H9 (cell line): ENCODE measurements at regions not wholly inside any gene's neighbourhood (a gene's known extent, or its start where the extent isn't known, plus 50 kb on each side); places are given as distances from the start of the nearest gene placed in this dataset.

Source experiments
- DNase-seq: peaks from one replicate; pipeline ENCODE4 v3.0.0-alpha.2; 2017
- H2AFZ ChIP-seq: one replicate; pipeline ENCODE4 v1.6.1; 2013; ENCODE audit warnings: mild to moderate bottlenecking, low read length, control low read depth, moderate library complexity
- H2AK5ac ChIP-seq: 2 replicates; pipeline ENCODE4 v1.6.1; 2013; ENCODE audit warnings: low read length, control low read depth, mixed read lengths; ENCODE audit not compliant: insufficient read length
- H2BK120ac ChIP-seq: one replicate; pipeline ENCODE4 v1.6.1; 2013; ENCODE audit warnings: low read depth, mild to moderate bottlenecking, low read length, control low read depth, inconsistent platforms; ENCODE audit not compliant: poor library complexity, severe bottlenecking
- H2BK12ac ChIP-seq: 2 replicates; pipeline ENCODE4 v1.6.1; 2013; ENCODE audit warnings: low read length, control low read depth, mixed read lengths, low read depth; ENCODE audit not compliant: insufficient read length
- H2BK15ac ChIP-seq: 2 replicates; pipeline ENCODE4 v1.6.1; 2013; ENCODE audit warnings: low read depth, low read length, control low read depth
- H2BK20ac ChIP-seq: one replicate; pipeline ENCODE4 v1.6.1; 2013; ENCODE audit warnings: low read depth, mild to moderate bottlenecking, low read length, control low read depth, inconsistent platforms; ENCODE audit not compliant: poor library complexity, severe bottlenecking
- H2BK5ac ChIP-seq: 2 replicates; pipeline ENCODE4 v1.6.1; 2013; ENCODE audit warnings: low read length, control low read depth, mixed read lengths; ENCODE audit not compliant: insufficient read length
- H3K14ac ChIP-seq: 2 replicates; pipeline ENCODE4 v1.6.1; 2013; ENCODE audit warnings: low read length, control low read depth; ENCODE audit not compliant: insufficient read depth
- H3K18ac ChIP-seq: 2 replicates; pipeline ENCODE4 v1.6.1; 2013; ENCODE audit warnings: low read depth, mild to moderate bottlenecking, mixed read lengths, low read length, control low read depth; ENCODE audit not compliant: insufficient read length
- H3K23ac ChIP-seq: 2 replicates; pipeline ENCODE4 v1.6.1; 2013; ENCODE audit warnings: low read length, control low read depth, mixed read lengths, low read depth; ENCODE audit not compliant: insufficient read length
- H3K23me2 ChIP-seq: 2 replicates; pipeline ENCODE4 v1.6.1; 2013; ENCODE audit warnings: low read depth, mild to moderate bottlenecking, mixed read lengths, low read length, control low read depth; ENCODE audit not compliant: insufficient read length, poor library complexity, severe bottlenecking
- H3K27ac ChIP-seq: 2 replicates; pipeline ENCODE4 v1.5.1; 2013; ENCODE audit warnings: low read length, control low read depth, mixed read lengths, low read depth; ENCODE audit not compliant: insufficient read length
- H3K27me3 ChIP-seq: 2 replicates; pipeline ENCODE4 v1.6.1; 2013; ENCODE audit warnings: low read length, control low read depth, inconsistent platforms; ENCODE audit not compliant: insufficient read depth
- H3K4ac ChIP-seq: 2 replicates; pipeline ENCODE4 v1.6.1; 2013; ENCODE audit warnings: low read depth, mild to moderate bottlenecking, control low read depth, inconsistent platforms, low read length, moderate library complexity
- H3K4me1 ChIP-seq: 2 replicates; pipeline ENCODE4 v1.6.1; 2013; ENCODE audit warnings: low read length, control low read depth, inconsistent platforms; ENCODE audit not compliant: insufficient read depth
- H3K4me2 ChIP-seq: 2 replicates; pipeline ENCODE4 v1.6.1; 2013; ENCODE audit warnings: low read length, control low read depth, mixed read lengths; ENCODE audit not compliant: insufficient read length, insufficient read depth
- H3K56ac ChIP-seq: 2 replicates; pipeline ENCODE4 v1.6.1; 2013; ENCODE audit warnings: low read depth, mild to moderate bottlenecking, mixed read lengths, low read length, control low read depth; ENCODE audit not compliant: insufficient read length
- H3K79me1 ChIP-seq: 2 replicates; pipeline ENCODE4 v1.6.1; 2013; ENCODE audit warnings: low read depth, mild to moderate bottlenecking, moderate library complexity, low read length, control low read depth, inconsistent platforms; ENCODE audit not compliant: insufficient read depth, poor library complexity, severe bottlenecking
- H3K79me2 ChIP-seq: 2 replicates; pipeline ENCODE4 v1.6.1; 2013; ENCODE audit warnings: low read length, control low read depth, inconsistent platforms; ENCODE audit not compliant: insufficient read depth
- H3K9ac ChIP-seq: 2 replicates; pipeline ENCODE4 v1.6.1; 2013; ENCODE audit warnings: low read length, control low read depth, mixed read lengths; ENCODE audit not compliant: insufficient read length; ENCODE audit errors: extremely low read depth
- H3K9me3 ChIP-seq: one replicate; pipeline ENCODE4 v1.6.1; 2013; ENCODE audit warnings: low read depth, low read length, inconsistent platforms; ENCODE audit not compliant: control insufficient read depth
- H3T11ph ChIP-seq: one replicate; pipeline ENCODE4 v1.6.1; 2013; ENCODE audit warnings: mild to moderate bottlenecking, low read length, control low read depth, inconsistent platforms
- H4K20me1 ChIP-seq: one replicate; pipeline ENCODE4 v1.6.1; 2013; ENCODE audit not compliant: control insufficient read depth, insufficient read length, insufficient read depth
- H4K5ac ChIP-seq: 2 replicates; pipeline ENCODE4 v1.6.1; 2013; ENCODE audit warnings: low read depth, mild to moderate bottlenecking, mixed read lengths, low read length, control low read depth; ENCODE audit not compliant: insufficient read length
- H4K8ac ChIP-seq: replicated peaks from 2 replicates; pipeline ENCODE4 v1.6.1; 2013; ENCODE audit warnings: low read length, control low read depth, mixed read lengths, low read depth; ENCODE audit not compliant: insufficient read length
- H4K91ac ChIP-seq: 2 replicates; pipeline ENCODE4 v1.6.1; 2013; ENCODE audit warnings: low read depth, mild to moderate bottlenecking, moderate library complexity, mixed read lengths, low read length, control low read depth; ENCODE audit not compliant: insufficient read length
- H3K27ac Mint-ChIP-seq, 3 experiments: 2 replicates in 2 of 3; 3 replicates in 1 of 3; pipeline ENCODE4 v1.8.0; 2020 to 2021; ENCODE audit warnings: mixed read lengths in 3 of 3, mild to moderate bottlenecking in 1 of 3, moderate library complexity in 1 of 3
- H3K27me3 Mint-ChIP-seq: 2 replicates; pipeline ENCODE4 v1.8.0; 2021; ENCODE audit warnings: low read depth, mild to moderate bottlenecking, moderate library complexity, mixed read lengths
- H3K36me3 Mint-ChIP-seq, 3 experiments: 2 replicates in 2 of 3; 3 replicates in 1 of 3; pipeline ENCODE4 v1.8.0; 2020 to 2021; ENCODE audit warnings: low read depth in 3 of 3, mixed read lengths in 3 of 3; ENCODE audit not compliant: insufficient read depth in 1 of 3
- H3K4me1 Mint-ChIP-seq, 2 experiments: 2 replicates each; pipeline ENCODE4 v1.8.0; 2020; ENCODE audit warnings: mixed read lengths in 2 of 2
- H3K4me3 Mint-ChIP-seq, 2 experiments: 2 replicates in 1 of 2; 3 replicates in 1 of 2; pipeline ENCODE4 v1.8.0; 2020 to 2021; ENCODE audit warnings: mild to moderate bottlenecking in 2 of 2, mixed read lengths in 2 of 2, moderate library complexity in 1 of 2
- H3K9me3 Mint-ChIP-seq, 2 experiments: 2 replicates in 1 of 2; 3 replicates in 1 of 2; pipeline ENCODE4 v1.8.0; 2020; ENCODE audit warnings: mild to moderate bottlenecking in 2 of 2, mixed read lengths in 2 of 2, moderate library complexity in 1 of 2
- CTCF ChIP-seq: fragments of 200-600 bp; sonication (generic); conservative IDR thresholded peaks from 3 replicates; pipeline ENCODE4 v1.8.0; 2021; ENCODE audit warnings: antibody characterized with exemption, mild to moderate bottlenecking
- WGBS: extraction: QIAGEN DNeasy Blood & Tissue Kit; methylation state at CpG from one replicate; pipeline ENCODE4 v1.1.7; 2013; ENCODE audit warnings: missing lambda C conversion rate, low lambda C conversion rate, mixed read lengths; ENCODE audit not compliant: insufficient read length; ENCODE audit errors: extremely low coverage; 5-methylcytosine and 5-hydroxymethylcytosine counted together

DNA sequence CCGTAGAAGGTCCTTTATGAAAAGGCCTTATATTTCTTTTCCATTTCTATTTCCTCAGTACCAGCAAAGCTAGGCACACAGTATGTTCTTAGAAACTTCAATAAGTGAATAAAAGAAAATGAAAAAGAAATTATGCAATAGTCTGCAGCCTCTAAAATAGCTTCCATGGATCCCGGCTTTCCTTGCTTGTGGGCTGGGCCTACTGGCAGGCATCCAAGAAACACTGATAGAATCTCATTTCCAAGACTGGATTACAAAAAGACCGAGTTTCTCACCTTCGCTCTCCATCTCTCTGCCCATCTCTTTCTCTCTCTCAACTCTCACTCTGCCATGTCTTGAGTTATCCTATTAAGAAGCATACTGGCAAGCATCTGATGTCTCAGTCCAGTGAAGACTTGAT, 187.5 kb upstream of the FKBP1C start:
- Mint-ChIP-seq H3K27me3 (no peaks in the 10 kb centered on the region), H3K27ac (no peak overlapping the region), H3K9me3 (no peaks in the 10 kb centered on the region), H3K36me3 (no peaks in the 10 kb centered on the region), H3K4me1 (no peaks in the 10 kb centered on the region), H3K4me3 (no peak overlapping the region)
- no peaks in the 10 kb centered on the region for H3K9me3 ChIP-seq
- H3K23me2 ChIP-seq, result no peaks in the 10 kb centered on the region
- no peak overlapping the region for H2BK120ac ChIP-seq
- H4K20me1 ChIP-seq, result no peaks in the 10 kb centered on the region
- DNase-seq, result no peak
- H3K56ac ChIP-seq, result no peak overlapping the region
- no peak overlapping the region for H3K4ac ChIP-seq
- H3K18ac ChIP-seq, result no peak overlapping the region
- WGBS, result no CpG with 5 or more reads among the region's 4 CpGs
- H2BK5ac ChIP-seq, result no peak overlapping the region
- H2AK5ac ChIP-seq, result no peak overlapping the region
- H3K27ac ChIP-seq, result no peak overlapping the region
- no peak for TF ChIP-seq CTCF
- no peak overlapping the region for H2AFZ ChIP-seq
- no peak overlapping the region for H4K8ac ChIP-seq
- no peaks in the 10 kb centered on the region for H3K27me3 ChIP-seq
- H4K91ac ChIP-seq, result no peak overlapping the region
- no peak overlapping the region for H2BK12ac ChIP-seq
- H3K9ac ChIP-seq, result no peak overlapping the region
- no peak overlapping the region for H4K5ac ChIP-seq
- H3K4me2 ChIP-seq, result no peak overlapping the region
- no peak overlapping the region for H3K23ac ChIP-seq
- no peak overlapping the region for H3K14ac ChIP-seq
- H3K4me1 ChIP-seq, result no peaks in the 10 kb centered on the region
- no peak overlapping the region for H2BK15ac ChIP-seq
- H2BK20ac ChIP-seq, result no peak overlapping the region
- H3T11ph ChIP-seq, result no peak overlapping the region
- no peaks in the 10 kb centered on the region for H3K79me1 ChIP-seq
- H3K79me2 ChIP-seq, result no peaks in the 10 kb centered on the region
